B cell (primary cell): ENCODE measurements at regions not wholly inside any gene's neighbourhood (a gene's known extent, or its start where the extent isn't known, plus 50 kb on each side); places are given as distances from the start of the nearest gene placed in this dataset.

Experiments used
- ATAC-seq: fragments of 200-7000 bp; cut with Tn5 transposase; one replicate; pipeline ENCODE4 v1.10.0; 2021; ENCODE audit warnings: low read depth, mild to moderate bottlenecking, moderate number of reproducible peaks, moderate library complexity
- CTCF ChIA-PET: fragments of 350-600 bp; sonication (Branson Sonifier 250); formaldehyde crosslinking; loops from one replicate; lab custom pipeline; 2021; ENCODE audit warnings: antibody characterized with exemption, inconsistent platforms; lab: Charles Lee
- POLR2A ChIA-PET: fragments of 350-600 bp; sonication (Branson Sonifier 250); formaldehyde crosslinking; loops from one replicate; lab custom pipeline; 2021; ENCODE audit warnings: antibody characterized with exemption; lab: Charles Lee
- DNase-seq: peaks from one replicate; pipeline ENCODE4 v3.0.0; 2013
- H2AFZ ChIP-seq: 2 replicates; pipeline ENCODE4 v1.6.1; 2012; ENCODE audit warnings: mild to moderate bottlenecking, low read depth, low read length; ENCODE audit not compliant: insufficient read depth, poor library complexity, severe bottlenecking
- H3K27ac ChIP-seq, 2 donors: 1 replicate in 1 of 2; 2 replicates in 1 of 2; pipeline ENCODE4 v1.5.1; 2012 to 2013; ENCODE audit warnings: low read length in 2 of 2, mild to moderate bottlenecking in 2 of 2, moderate library complexity in 1 of 2
- H3K27me3 ChIP-seq, 4 experiments: fragments of 200-600 bp in 1 of 4; sonication (generic) in 1 of 4; replicated peaks in 1 of 4; 1 replicate in 2 of 4; 2 replicates in 2 of 4; pipeline versions ENCODE4 v1.6.1 to v1.7.0; 2013 to 2016; ENCODE audit warnings: low read length in 3 of 4, mild to moderate bottlenecking in 2 of 4, mixed read lengths in 1 of 4, moderate library complexity in 1 of 4; ENCODE audit not compliant: insufficient read depth in 4 of 4, control insufficient read depth in 3 of 4; ENCODE audit errors: control extremely low read depth in 1 of 4
- H3K36me3 ChIP-seq, 2 experiments: replicated peaks in 1 of 2; 1 replicate in 1 of 2; 2 replicates in 1 of 2; pipeline versions ENCODE4 v1.6.1 to v1.7.1; 2013; ENCODE audit warnings: low read length in 1 of 2; ENCODE audit not compliant: insufficient read depth in 2 of 2, control insufficient read depth in 1 of 2; ENCODE audit errors: control extremely low read depth in 1 of 2, extremely low read depth in 1 of 2
- H3K4me1 ChIP-seq, 2 donors: fragments of 200-600 bp in 1 of 2; sonication (generic) in 1 of 2; 1 replicate in 1 of 2; 2 replicates in 1 of 2; pipeline versions ENCODE4 v1.5.1 to v1.6.1; 2013 to 2017; ENCODE audit warnings: low read length in 2 of 2; ENCODE audit not compliant: control insufficient read depth in 2 of 2, insufficient read depth in 2 of 2
- H3K4me2 ChIP-seq: replicated peaks from 2 replicates; pipeline ENCODE3; 2012; ENCODE audit warnings: mild to moderate bottlenecking, low read depth, low read length; ENCODE audit not compliant: poor library complexity, severe bottlenecking
- H3K4me3 ChIP-seq, 5 experiments: fragments of 200-600 bp in 1 of 5; sonication (generic) in 1 of 5; 1 replicate in 3 of 5; 2 replicates in 2 of 5; pipeline versions ENCODE4 v1.5.1 to v1.7.0; 2011 to 2016; ENCODE audit warnings: low read length in 4 of 5, mild to moderate bottlenecking in 4 of 5, low read depth in 2 of 5, control low read depth in 1 of 5, moderate library complexity in 1 of 5; ENCODE audit not compliant: insufficient read depth in 1 of 5; ENCODE audit errors: control extremely low read depth in 1 of 5, extremely low read depth in 1 of 5
- H3K79me2 ChIP-seq: fragments of 200-600 bp; sonication (generic); one replicate; pipeline ENCODE4 v1.6.0; 2016; ENCODE audit warnings: low read length; ENCODE audit not compliant: control insufficient read depth, insufficient read depth
- H3K9ac ChIP-seq: fragments of 200-600 bp; sonication (generic); 2 replicates; pipeline ENCODE4 v1.6.1; 2017; ENCODE audit warnings: mild to moderate bottlenecking, low read length, moderate library complexity
- H3K9me3 ChIP-seq, 3 donors: one replicate each; pipeline versions ENCODE4 v1.6.1 to v1.7.1; 2013; ENCODE audit warnings: low read length in 2 of 3; ENCODE audit not compliant: control insufficient read depth in 2 of 3, insufficient read depth in 1 of 3; ENCODE audit errors: control extremely low read depth in 1 of 3
- H4K20me1 ChIP-seq: 2 replicates; pipeline ENCODE4 v1.6.0; 2012; ENCODE audit warnings: mild to moderate bottlenecking, low read length; ENCODE audit not compliant: insufficient read depth, control insufficient read depth, poor library complexity, severe bottlenecking
- H3K27ac Mint-ChIP-seq: one replicate; pipeline ENCODE4 v1.8.0; 2021; ENCODE audit warnings: mixed read lengths
- H3K27me3 Mint-ChIP-seq: one replicate; pipeline ENCODE4 v1.8.0; 2021; ENCODE audit warnings: mixed read lengths
- H3K4me1 Mint-ChIP-seq: one replicate; pipeline ENCODE4 v1.8.0; 2021; ENCODE audit warnings: mixed read lengths
- H3K4me3 Mint-ChIP-seq: one replicate; pipeline ENCODE4 v1.8.0; 2021; ENCODE audit warnings: mixed read lengths
- H3K9me3 Mint-ChIP-seq: one replicate; pipeline ENCODE4 v1.8.0; 2022; ENCODE audit warnings: mixed read lengths; ENCODE audit not compliant: insufficient read depth
- CTCF ChIP-seq: fragments of 200-600 bp; IDR thresholded peaks from one replicate; pipeline ENCODE4 v1.8.0; 2022; ENCODE audit warnings: antibody characterized with exemption, mild to moderate bottlenecking
- EZH2 ChIP-seq: IDR thresholded peaks from 2 replicates; pipeline ENCODE4 v1.6.1; 2012; ENCODE audit warnings: borderline replicate concordance, low read depth, mild to moderate bottlenecking, moderate library complexity, low read length; ENCODE audit not compliant: insufficient read depth, poor library complexity, severe bottlenecking
- WGBS: methylation state at CpG from one replicate; pipeline ENCODE4 v1.1.5; 2013; ENCODE audit warnings: missing lambda C conversion rate; ENCODE audit not compliant: insufficient coverage; 5-methylcytosine and 5-hydroxymethylcytosine counted together
- intact Hi-C: fragments of 100-400 bp; cut with micrococcal nuclease; formaldehyde crosslinking; loops from one replicate; pipeline ENCODE4 v1.10.0; 2022

- Mint-ChIP-seq H3K4me1 (no peaks in the 10 kb centered on the region), H3K27me3 (no peaks in the 10 kb centered on the region), H3K27ac (no peak overlapping the region), H3K9me3 (peaks cover 6% of the 10 kb centered on the region), H3K4me3 (no peak overlapping the region)
- H3K4me1 ChIP-seq = no peaks in the 10 kb centered on the region
- no peak overlapping the region for H3K27ac ChIP-seq
- ATAC-seq (no peak), DNase-seq (no peak)
- no peak overlapping the region for H3K9ac ChIP-seq
- H2AFZ ChIP-seq = no peak overlapping the region
- peaks cover 0 to 1% (median 0%) of the 10 kb centered on the region in 3 donors for H3K9me3 ChIP-seq
- POLR2A ChIA-PET = no interaction called here
- no peaks in the 10 kb centered on the region for H3K79me2 ChIP-seq
- 86% methylated on average over 2 of the region's 2 CpGs for WGBS
- intact Hi-C loops = no loop called here
- no peaks in the 10 kb centered on the region for H3K36me3 ChIP-seq
- no peak overlapping the region for H3K4me3 ChIP-seq
- H4K20me1 ChIP-seq = no peaks in the 10 kb centered on the region
- no peaks in the 10 kb centered on the region for H3K27me3 ChIP-seq
- no peak overlapping the region for H3K4me2 ChIP-seq
- CTCF ChIA-PET = no interaction called here
- TF ChIP-seq CTCF (no peak), EZH2 (no peak)
Observed at GRCh38 chr1:60245324-60245723, 171.8 kb upstream of the C1orf87 start.

GRCh38 chr1:60244906-60245305, 171.3 kb upstream of the C1orf87 start:
- no peaks in the 10 kb centered on the region for H3K4me1 ChIP-seq
- Mint-ChIP-seq H3K27me3 (no peaks in the 10 kb centered on the region), H3K27ac (no peak overlapping the region), H3K9me3 (peaks cover 6% of the 10 kb centered on the region), H3K4me3 (no peak overlapping the region), H3K4me1 (no peaks in the 10 kb centered on the region)
- no peak overlapping the region for H3K4me3 ChIP-seq
- no peak overlapping the region for H3K4me2 ChIP-seq
- intact Hi-C loops = no loop called here
- no peaks in the 10 kb centered on the region for H3K79me2 ChIP-seq
- H3K27me3 ChIP-seq = no peaks in the 10 kb centered on the region
- H4K20me1 ChIP-seq = no peaks in the 10 kb centered on the region
- ATAC-seq (no peak), DNase-seq (no peak)
- H3K36me3 ChIP-seq = no peaks in the 10 kb centered on the region
- TF ChIP-seq EZH2 (no peak), CTCF (no peak)
- CTCF ChIA-PET = no interaction called here
- no peak overlapping the region for H2AFZ ChIP-seq
- H3K27ac ChIP-seq = no peak overlapping the region
- POLR2A ChIA-PET = no interaction called here
- H3K9ac ChIP-seq = no peak overlapping the region
- no peaks in the 10 kb centered on the region for H3K9me3 ChIP-seq
